GM13976 (cell line): ENCODE measurements at regions not wholly inside any gene's neighbourhood (a gene's known extent, or its start where the extent isn't known, plus 50 kb on each side); places are given as distances from the start of the nearest gene placed in this dataset.
A peak's percentile ranks its signal among the peaks of the same experiment; 100 is the strongest.
"Not testable (repeated sequence)": the region's sequence is repeated elsewhere in the genome, so short reads cannot be mapped to it uniquely, and the experiment has no call there.

Source experiments
- DNase-seq: peaks from one replicate; pipeline ENCODE4 v3.0.0; 2012; ENCODE audit warnings: low spot score
- CTCF ChIP-seq: IDR thresholded peaks from 2 replicates; pipeline ENCODE4 v1.5.1; 2012; ENCODE audit warnings: borderline replicate concordance, mild to moderate bottlenecking; ENCODE audit not compliant: insufficient read depth; ENCODE audit errors: extremely low read depth, missing control alignments, control extremely low read depth
- in situ Hi-C: fragments of 300-500 bp; cut with MboI; formaldehyde crosslinking; loops from one replicate; pipeline ENCODE4 v1.12.0; 2022; ENCODE audit warnings: low sequenced_read_pairs, mixed read lengths, inconsistent platforms; ENCODE audit not compliant: unreplicated experiment

DNA sequence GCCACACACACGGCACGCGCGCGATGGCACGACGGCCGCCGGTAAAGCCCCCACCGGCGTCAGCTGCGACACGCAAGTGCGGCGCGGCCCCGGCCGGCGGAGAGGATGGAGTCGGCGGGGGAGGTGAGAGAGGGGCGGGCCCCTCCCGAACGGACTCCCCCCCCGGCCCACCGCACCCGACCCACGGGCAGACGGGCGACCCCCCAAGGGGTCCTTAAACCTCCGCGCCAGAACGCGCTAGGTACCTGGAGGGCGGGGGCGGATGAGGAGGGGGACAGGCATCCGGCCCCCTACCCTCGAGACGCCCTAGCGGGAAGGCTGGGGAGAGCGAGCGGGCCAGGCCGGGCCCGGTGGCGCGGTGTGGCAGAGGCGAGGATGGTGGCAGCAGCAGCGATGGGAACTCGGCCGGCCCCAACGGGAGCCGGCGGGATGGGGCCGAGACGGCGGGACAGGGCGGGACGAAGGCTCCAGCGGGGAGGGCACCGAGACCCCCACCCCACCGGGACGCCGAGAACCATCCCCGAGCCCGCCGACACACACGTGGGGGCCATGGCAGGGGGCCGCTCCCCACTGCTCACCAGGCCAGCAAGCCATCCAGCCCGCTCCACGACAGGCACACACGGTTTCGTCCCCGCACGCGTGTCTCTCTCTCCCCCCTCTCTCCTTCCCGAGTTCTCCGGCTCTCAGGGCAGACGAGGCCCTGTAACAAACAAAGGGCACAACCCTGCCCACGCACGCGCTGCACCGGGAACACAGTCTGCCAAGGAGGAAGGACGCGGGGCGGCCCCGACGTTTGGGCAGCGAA is 1515.4 kb upstream of the DEFB115 start:
- in situ Hi-C loops = no loop called here
- peak; percentile 26 for DNase-seq
- no peak for TF ChIP-seq CTCF

DNA sequence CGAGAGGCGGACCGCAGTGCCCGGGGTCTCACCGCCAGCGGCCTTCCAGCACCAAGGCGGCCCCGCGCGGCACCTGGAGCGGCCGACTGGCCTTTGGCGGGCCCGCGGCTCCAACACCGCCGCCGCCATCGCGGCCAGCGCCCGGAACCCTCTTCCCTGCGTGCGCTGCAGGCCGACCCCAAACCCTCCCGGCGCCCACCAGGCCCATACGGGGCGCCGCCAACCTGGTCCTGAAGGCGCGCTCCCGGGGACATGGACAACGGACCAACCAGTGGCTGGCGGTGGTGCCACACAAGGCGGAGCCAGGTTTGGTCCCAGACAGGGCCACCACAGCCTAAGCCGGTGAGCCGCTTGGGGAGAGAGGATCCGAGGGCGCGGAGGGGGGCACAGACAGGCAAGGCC is 1514.8 kb upstream of the DEFB115 start:
- TF ChIP-seq CTCF = no peak
- DNase-seq = no peak
- in situ Hi-C loops = no loop called here

DNA sequence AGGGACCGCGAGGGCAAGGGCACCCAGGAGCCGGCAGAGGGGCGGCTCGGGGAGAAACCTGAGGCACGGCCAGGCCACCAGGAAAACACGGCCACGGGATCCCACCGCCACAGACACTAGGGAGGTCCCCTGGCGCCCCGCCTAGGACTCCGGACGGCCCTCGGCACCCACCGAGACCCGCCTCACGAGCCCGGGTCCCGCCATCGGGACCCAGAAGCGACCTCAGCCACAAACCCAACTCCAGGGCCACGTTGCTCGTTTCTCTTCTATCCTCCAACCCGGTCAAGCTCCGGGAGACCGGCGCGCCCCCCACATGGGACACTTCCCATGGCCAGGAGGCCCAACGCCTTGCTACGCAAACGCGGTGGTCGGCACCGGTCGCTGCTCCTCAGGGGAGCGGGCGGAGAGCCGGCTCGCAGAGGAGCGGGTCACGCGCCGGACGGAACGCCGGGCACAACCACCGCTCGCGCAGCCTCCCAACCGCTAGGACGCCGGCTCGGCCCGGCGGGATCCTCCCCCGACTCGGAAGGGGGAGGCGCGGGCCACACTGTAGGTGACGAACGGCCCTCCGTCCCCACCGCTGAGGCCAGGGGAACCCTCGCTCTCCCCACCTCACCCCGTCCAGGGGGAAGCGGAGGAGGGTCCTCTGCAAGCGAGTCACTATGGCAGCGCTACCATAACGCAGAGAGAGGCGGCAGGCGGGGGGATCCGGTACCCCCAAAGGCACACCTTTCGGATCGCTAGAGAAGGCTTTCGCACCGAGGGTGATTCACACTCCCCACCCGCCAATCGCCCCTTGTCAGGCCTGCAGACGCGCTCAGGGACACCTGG is 1514.1 kb upstream of the DEFB115 start:
- in situ Hi-C loops = no loop called here
- DNase-seq = no peak
- TF ChIP-seq CTCF = no peak

GRCh38 chr20:29744071-29744470 is 1513.4 kb upstream of the DEFB115 start:
- in situ Hi-C loops = no loop called here
- DNase-seq = no peak

GRCh38 chr20:29745534-29746245 is 1511.8 kb upstream of the DEFB115 start:
- DNase-seq, in situ Hi-C loops: not testable (repeated sequence)

More at GRCh38 chr20:29744071-29744470, 1513.4 kb upstream of the DEFB115 start:
- no peak for TF ChIP-seq CTCF

- in situ Hi-C loops = no loop called here
Observed at GRCh38 chr20:29750268-29750899, 1507.1 kb upstream of the DEFB115 start.

DNA sequence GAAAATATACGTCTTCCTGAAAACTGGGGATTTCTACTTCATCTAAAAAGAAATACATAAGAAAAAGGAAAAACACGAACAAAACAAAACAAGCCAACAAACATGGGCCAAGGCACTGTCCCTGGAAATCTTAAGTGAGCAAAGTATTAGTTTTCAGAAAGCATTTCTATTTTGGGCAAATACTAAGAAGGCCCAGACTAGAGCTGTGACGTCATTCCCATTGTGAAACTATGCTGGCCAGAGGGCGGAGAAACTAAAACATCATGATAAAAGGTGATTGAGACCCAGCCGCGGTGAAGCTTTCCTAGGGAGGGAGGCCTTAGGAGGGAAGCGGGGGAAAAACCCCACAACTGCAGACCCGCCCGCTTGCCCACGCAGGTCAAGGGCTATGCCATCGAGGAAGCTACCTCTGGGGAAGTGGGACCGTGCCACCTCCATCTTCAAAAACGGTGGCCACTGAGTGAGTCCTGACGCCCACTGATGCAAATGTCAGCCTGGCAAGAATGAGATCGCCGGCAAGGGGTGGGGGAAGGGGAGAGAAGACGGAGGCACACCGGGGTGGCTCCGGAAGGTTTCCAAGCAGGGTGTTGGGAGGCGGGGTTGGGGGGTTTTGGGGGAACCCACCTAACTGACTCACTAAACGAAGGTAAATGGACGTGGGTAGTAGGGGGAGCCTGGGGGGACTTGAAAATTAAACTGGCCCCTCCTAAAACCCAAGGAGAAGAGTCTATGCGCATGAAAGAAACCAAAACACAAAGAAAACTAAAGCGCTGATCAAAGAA is 1504.6 kb upstream of the DEFB115 start:
- in situ Hi-C loops = not testable (repeated sequence)

More at GRCh38 chr20:29750268-29750899, 1507.1 kb upstream of the DEFB115 start:
- DNase-seq = no peak
- no peak for TF ChIP-seq CTCF

DNA sequence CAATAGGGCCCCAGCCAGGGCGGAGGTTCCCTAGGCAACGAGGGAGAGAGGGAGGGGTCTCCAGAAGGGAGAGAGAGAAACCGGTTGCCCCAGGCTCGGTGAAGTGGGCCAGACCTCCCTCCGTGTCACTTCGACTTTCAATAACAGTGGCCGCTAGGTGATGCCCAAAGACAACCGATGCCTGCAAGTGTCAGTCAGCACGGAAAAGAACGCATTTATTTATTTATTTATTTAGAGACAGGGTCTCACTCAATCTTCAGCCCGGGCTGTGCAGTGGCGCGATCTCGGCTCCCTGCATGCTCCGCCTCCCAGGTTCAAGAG is 1504.1 kb upstream of the DEFB115 start:
- in situ Hi-C loops, DNase-seq: not testable (repeated sequence)

More for the DNA sequence above, 1504.6 kb upstream of the DEFB115 start:
- DNase-seq = not testable (repeated sequence)

GRCh38 chr20:29753879-29754278 is 1503.6 kb upstream of the DEFB115 start:
- DNase-seq, in situ Hi-C loops: not testable (repeated sequence)

DNA sequence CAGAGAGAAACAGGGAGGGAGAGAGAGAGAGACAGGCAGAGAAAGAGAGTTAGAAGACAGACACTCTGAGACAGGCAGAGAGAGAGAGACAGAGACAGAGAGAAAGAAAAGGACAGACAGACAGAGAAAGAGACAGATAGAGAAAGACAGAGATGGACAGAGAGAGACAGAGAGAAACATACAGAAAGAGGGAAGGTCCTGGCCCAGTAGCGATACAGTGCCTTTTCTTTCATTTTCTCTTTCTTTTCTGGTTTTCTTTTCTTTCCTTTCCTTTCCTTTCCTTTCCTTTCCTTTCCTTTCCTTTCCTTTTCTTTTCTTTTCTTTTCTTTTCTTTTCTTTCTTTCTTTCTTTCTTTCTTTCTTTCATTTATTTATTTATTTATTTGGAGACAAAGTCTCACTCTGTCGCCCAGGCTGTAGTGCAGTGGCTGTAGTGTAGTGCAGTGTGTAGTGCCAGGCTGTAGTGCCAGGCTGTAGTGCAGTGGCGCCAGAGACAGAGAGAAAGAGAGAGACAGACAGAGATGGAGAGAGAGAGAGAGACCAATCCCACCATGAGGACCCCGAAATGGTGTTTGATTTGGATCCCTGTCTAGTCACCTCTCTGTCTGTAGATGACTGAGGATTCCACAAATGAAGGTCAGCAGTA is 1501.5 kb upstream of the DEFB115 start:
- in situ Hi-C loops, DNase-seq: not testable (repeated sequence)
